DND-41 (cell line): ENCODE measurements at regions not wholly inside any gene's neighbourhood (a gene's known extent, or its start where the extent isn't known, plus 50 kb on each side); places are given as distances from the start of the nearest gene placed in this dataset.

Source experiments
- ATAC-seq: fragments of 200-7000 bp; cut with Tn5 transposase; 3 replicates; pipeline ENCODE4 v1.9.1; 2021; ENCODE audit warnings: low read depth; ENCODE audit not compliant: insufficient read depth
- DNase-seq: peaks from one replicate; pipeline ENCODE4 v3.0.0-alpha.2; 2020
- H2AFZ ChIP-seq: 2 replicates; pipeline ENCODE4 v1.6.0; 2012; ENCODE audit warnings: low read depth, low read length
- H3K27ac ChIP-seq: 2 replicates; pipeline ENCODE4 v1.5.1; 2012; ENCODE audit warnings: low read length, inconsistent platforms
- H3K27me3 ChIP-seq: fragments of 200-600 bp; sonication (generic); 2 replicates; pipeline ENCODE4 v1.6.0; 2012; ENCODE audit warnings: low read length, mild to moderate bottlenecking, inconsistent platforms; ENCODE audit not compliant: insufficient read depth, poor library complexity
- H3K36me3 ChIP-seq: 2 replicates; pipeline ENCODE4 v1.5.1; 2012; ENCODE audit warnings: low read length, inconsistent platforms; ENCODE audit not compliant: insufficient read depth
- H3K4me1 ChIP-seq: 2 replicates; pipeline ENCODE4 v1.5.1; 2012; ENCODE audit warnings: mild to moderate bottlenecking, low read length; ENCODE audit not compliant: insufficient read depth
- H3K4me2 ChIP-seq: 2 replicates; pipeline ENCODE4 v1.6.0; 2012; ENCODE audit warnings: mild to moderate bottlenecking, moderate library complexity, low read length, inconsistent platforms; ENCODE audit not compliant: insufficient read depth
- H3K4me3 ChIP-seq, 2 experiments: fragments of 200-600 bp in 1 of 2; shearing (Covaris generic) in 1 of 2; 2 replicates each; pipeline ENCODE4 v1.5.1; 2012 to 2016; ENCODE audit warnings: inconsistent platforms in 2 of 2, low read length in 2 of 2, mild to moderate bottlenecking in 2 of 2, low read depth in 1 of 2, moderate library complexity in 1 of 2
- H3K79me2 ChIP-seq: 2 replicates; pipeline ENCODE4 v1.6.0; 2012; ENCODE audit warnings: low read length, inconsistent platforms; ENCODE audit not compliant: insufficient read depth
- H3K9ac ChIP-seq: 2 replicates; pipeline ENCODE4 v1.6.0; 2012; ENCODE audit warnings: low read depth, mild to moderate bottlenecking, inconsistent platforms, low read length, moderate library complexity
- H3K9me3 ChIP-seq: 2 replicates; pipeline ENCODE4 v1.5.1; 2012; ENCODE audit warnings: low read length, moderate library complexity, mild to moderate bottlenecking, inconsistent platforms; ENCODE audit not compliant: insufficient read depth, severe bottlenecking
- H4K20me1 ChIP-seq: 2 replicates; pipeline ENCODE4 v1.6.0; 2012; ENCODE audit warnings: low read length; ENCODE audit not compliant: insufficient read depth
- EZH2 ChIP-seq: IDR thresholded peaks from 3 replicates; pipeline ENCODE4 v1.6.1; 2012; ENCODE audit warnings: borderline replicate concordance, low read depth, mild to moderate bottlenecking, moderate library complexity, low read length, inconsistent platforms; ENCODE audit not compliant: severe bottlenecking
- TF ChIP-seq, protein P1 (sequence below): IDR thresholded peaks from 2 replicates; pipeline ENCODE4 v1.5.1; 2012; ENCODE audit warnings: borderline replicate concordance, low read length, moderate library complexity, mild to moderate bottlenecking; ENCODE audit not compliant: poor library complexity, severe bottlenecking; ENCODE audit errors: extremely low read depth

DNA sequence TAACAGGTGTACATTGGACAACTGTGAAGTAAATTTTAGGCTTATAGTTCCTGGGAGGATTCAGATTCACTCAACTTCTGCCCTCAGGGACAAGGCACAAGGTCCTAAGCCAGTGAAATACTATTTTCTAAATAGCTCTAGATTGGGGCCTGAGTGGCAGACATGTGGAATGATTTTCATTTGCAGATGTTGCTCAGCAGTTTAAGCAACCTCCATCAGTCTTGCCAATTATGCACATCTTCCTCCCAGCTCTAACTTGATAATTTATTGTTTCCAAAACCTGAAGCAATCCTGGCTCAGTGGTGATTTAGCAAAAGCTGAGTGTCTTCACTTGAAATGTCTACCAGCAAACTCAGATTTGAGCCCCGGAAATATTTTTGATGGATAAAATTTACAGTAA, 116.2 kb downstream of the SCP2D1 start:
- DNase-seq (no peak), ATAC-seq (no peak)
- Histone ChIP-seq H3K9me3 (no peaks in the 10 kb centered on the region), H3K4me2 (no peak overlapping the region), H2AFZ (no peak overlapping the region), H3K4me1 (no peaks in the 10 kb centered on the region), H3K79me2 (no peaks in the 10 kb centered on the region), H3K36me3 (no peaks in the 10 kb centered on the region), H3K9ac (no peak overlapping the region), H4K20me1 (no peaks in the 10 kb centered on the region), H3K4me3 (no peak overlapping the region), H3K27me3 (no peaks in the 10 kb centered on the region), H3K27ac (no peak overlapping the region)
- no peak for TF ChIP-seq EZH2
- TF ChIP-seq, protein P1, sequence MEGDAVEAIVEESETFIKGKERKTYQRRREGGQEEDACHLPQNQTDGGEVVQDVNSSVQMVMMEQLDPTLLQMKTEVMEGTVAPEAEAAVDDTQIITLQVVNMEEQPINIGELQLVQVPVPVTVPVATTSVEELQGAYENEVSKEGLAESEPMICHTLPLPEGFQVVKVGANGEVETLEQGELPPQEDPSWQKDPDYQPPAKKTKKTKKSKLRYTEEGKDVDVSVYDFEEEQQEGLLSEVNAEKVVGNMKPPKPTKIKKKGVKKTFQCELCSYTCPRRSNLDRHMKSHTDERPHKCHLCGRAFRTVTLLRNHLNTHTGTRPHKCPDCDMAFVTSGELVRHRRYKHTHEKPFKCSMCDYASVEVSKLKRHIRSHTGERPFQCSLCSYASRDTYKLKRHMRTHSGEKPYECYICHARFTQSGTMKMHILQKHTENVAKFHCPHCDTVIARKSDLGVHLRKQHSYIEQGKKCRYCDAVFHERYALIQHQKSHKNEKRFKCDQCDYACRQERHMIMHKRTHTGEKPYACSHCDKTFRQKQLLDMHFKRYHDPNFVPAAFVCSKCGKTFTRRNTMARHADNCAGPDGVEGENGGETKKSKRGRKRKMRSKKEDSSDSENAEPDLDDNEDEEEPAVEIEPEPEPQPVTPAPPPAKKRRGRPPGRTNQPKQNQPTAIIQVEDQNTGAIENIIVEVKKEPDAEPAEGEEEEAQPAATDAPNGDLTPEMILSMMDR: no peak

DNA sequence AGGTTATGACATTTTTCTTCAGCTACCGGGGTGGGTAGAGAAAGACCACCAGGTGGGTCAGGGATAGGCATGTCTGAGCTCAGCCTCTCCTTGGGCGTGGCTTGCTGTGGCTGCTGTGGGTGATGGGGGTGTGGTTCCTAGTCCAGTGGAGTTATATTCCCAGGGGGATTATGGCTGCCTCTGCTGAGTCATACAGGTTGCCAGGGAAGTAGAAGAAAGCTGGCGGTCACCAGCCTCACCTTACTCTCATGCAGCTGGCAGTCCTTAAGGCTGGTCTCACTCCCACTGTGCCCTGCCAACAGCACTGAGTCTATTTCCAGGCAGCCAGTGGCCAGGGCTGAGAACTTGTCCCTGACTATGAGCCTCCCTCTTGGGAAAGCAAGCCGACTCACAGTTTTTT, 130.0 kb downstream of the SCP2D1 start:
- H2AFZ ChIP-seq: no peak overlapping the region
- TF ChIP-seq, protein P1: no peak
- no peak for TF ChIP-seq EZH2
- H3K27ac ChIP-seq: no peak overlapping the region
- H3K9ac ChIP-seq: no peak overlapping the region
- H3K4me3 ChIP-seq: no peak overlapping the region
- no peak overlapping the region for H3K4me2 ChIP-seq
- ATAC-seq (no peak), DNase-seq (no peak)
- no peaks in the 10 kb centered on the region for H3K9me3 ChIP-seq
- no peaks in the 10 kb centered on the region for H3K79me2 ChIP-seq
- H3K27me3 ChIP-seq: no peaks in the 10 kb centered on the region
- no peaks in the 10 kb centered on the region for H3K4me1 ChIP-seq
- H3K36me3 ChIP-seq: no peaks in the 10 kb centered on the region
- H4K20me1 ChIP-seq: 0 out of 2 replicates have a peak, but pooled peaks cover 1% of the 10 kb centered on the region

DNA sequence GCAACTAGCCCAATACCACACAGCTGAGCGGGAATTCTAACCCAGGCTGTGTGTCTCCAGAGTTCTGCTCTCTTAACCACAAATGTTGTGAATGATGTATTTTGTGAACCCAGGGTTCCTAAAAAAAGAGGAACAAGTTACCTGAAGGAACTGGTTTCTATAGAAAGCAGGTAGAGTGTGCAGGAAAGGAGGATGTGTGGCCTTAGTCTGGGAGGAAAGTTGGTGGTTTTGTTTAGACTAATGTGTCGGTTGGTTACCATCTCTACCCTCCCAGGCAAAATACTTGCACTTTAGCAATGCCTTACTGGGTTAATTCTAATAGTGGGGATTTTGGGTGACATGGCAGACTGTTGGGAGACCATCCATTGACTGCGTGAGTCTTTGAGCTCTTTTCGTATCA, 143.3 kb downstream of the SCP2D1 start:
- Histone ChIP-seq H3K9ac (no peak overlapping the region), H3K4me2 (no peak overlapping the region), H3K79me2 (no peaks in the 10 kb centered on the region), H3K27ac (no peak overlapping the region), H3K36me3 (no peaks in the 10 kb centered on the region), H3K9me3 (no peaks in the 10 kb centered on the region), H3K27me3 (no peaks in the 10 kb centered on the region), H3K4me3 (no peak overlapping the region), H2AFZ (no peak overlapping the region), H3K4me1 (no peaks in the 10 kb centered on the region), H4K20me1 (no peaks in the 10 kb centered on the region)
- TF ChIP-seq, protein P1: no peak
- ATAC-seq: no peak
- no peak for DNase-seq

DNA sequence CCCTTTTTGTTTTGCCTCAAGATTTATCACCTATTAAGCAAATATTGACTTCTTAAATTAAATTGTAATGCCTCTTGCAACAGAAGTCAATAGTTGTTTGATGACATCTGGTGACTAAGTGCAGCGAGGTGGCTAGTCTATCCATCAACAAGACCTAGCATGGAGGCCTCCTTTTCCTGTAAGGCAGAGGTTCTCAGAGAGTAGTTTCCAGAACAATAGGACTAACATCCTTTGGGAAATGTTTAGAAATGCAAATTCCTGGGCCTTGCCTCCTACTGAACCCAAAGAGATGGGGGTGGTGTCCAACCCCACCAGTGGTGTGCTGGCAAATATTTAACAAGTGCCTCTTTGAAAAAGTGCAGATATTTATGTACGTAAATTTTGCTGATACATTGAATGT, 143.7 kb downstream of the SCP2D1 start:
- no peak overlapping the region for H3K4me3 ChIP-seq
- no peaks in the 10 kb centered on the region for H3K4me1 ChIP-seq
- no peaks in the 10 kb centered on the region for H3K36me3 ChIP-seq
- H3K27ac ChIP-seq: no peak overlapping the region
- no peaks in the 10 kb centered on the region for H4K20me1 ChIP-seq
- DNase-seq: no peak
- H3K27me3 ChIP-seq: no peaks in the 10 kb centered on the region
- TF ChIP-seq, protein P1: no peak
- TF ChIP-seq EZH2: no peak
- H2AFZ ChIP-seq: no peak overlapping the region
- H3K79me2 ChIP-seq: no peaks in the 10 kb centered on the region
- H3K4me2 ChIP-seq: no peak overlapping the region
- no peak for ATAC-seq
- H3K9ac ChIP-seq: no peak overlapping the region
- no peaks in the 10 kb centered on the region for H3K9me3 ChIP-seq
